Gastroesophageal sphincter (tissue), 3 donors: ENCODE measurements at regions not wholly inside any gene's neighbourhood (a gene's known extent, or its start where the extent isn't known, plus 50 kb on each side); places are given as distances from the start of the nearest gene placed in this dataset.

Experiments used
- CTCF ChIP-seq, 4 experiments: fragments of 200-600 bp in 2 of 4; fragments of 450-650 bp in 2 of 4; sonication (generic) in 1 of 4; IDR thresholded peaks; one replicate each; pipeline ENCODE4 v1.5.1; 2017 to 2019; ENCODE audit warnings: antibody characterized with exemption in 4 of 4, mild to moderate bottlenecking in 2 of 4, moderate library complexity in 2 of 4
- POLR2A ChIP-seq, 2 donors: fragments of 450-650 bp; IDR thresholded peaks; one replicate each; pipeline ENCODE4 v1.6.1; 2017; ENCODE audit warnings: antibody characterized with exemption in 2 of 2, mild to moderate bottlenecking in 2 of 2, moderate library complexity in 1 of 2
- POLR2AphosphoS5 ChIP-seq: sonication (generic); formaldehyde crosslinking; IDR thresholded peaks from one replicate; pipeline ENCODE4 v1.6.1; 2017; ENCODE audit warnings: antibody characterized with exemption

- no peak for TF ChIP-seq CTCF (IDR thresholded peaks at IDR 0.05)
- TF ChIP-seq POLR2A (IDR thresholded peaks at IDR 0.05): no peak
- TF ChIP-seq POLR2AphosphoS5: no peak
Measured at GRCh38 chr7:118041251-118041878, 142.6 kb upstream of the LSM8 start.
